Stomach (tissue), 8 donors: ENCODE measurements at regions not wholly inside any gene's neighbourhood (a gene's known extent, or its start where the extent isn't known, plus 50 kb on each side); places are given as distances from the start of the nearest gene placed in this dataset.

Experiments used
- DNase-seq, 2 donors: peaks; one replicate each; pipeline versions ENCODE4 v3.0.0 to v3.0.0-alpha.2; 2013 to 2019
- H3K27ac ChIP-seq, 5 donors: fragments of 200-600 bp in 4 of 5; sonication (generic) in 4 of 5; one replicate each; pipeline ENCODE4 v1.5.1; 2013 to 2019; ENCODE audit warnings: mild to moderate bottlenecking in 1 of 5, moderate library complexity in 1 of 5
- H3K27me3 ChIP-seq, 3 donors: fragments of 200-600 bp; sonication (generic); one replicate each; pipeline ENCODE4 v1.5.1; 2017 to 2019; ENCODE audit warnings: mixed run types in 1 of 3
- H3K36me3 ChIP-seq, 4 donors: fragments of 200-600 bp; sonication (generic); 1 replicate in 3 of 4; 2 replicates in 1 of 4; pipeline ENCODE4 v1.5.1; 2016 to 2019
- H3K4me1 ChIP-seq, 4 donors: fragments of 200-600 bp; sonication (generic); one replicate each; pipeline ENCODE4 v1.5.1; 2016 to 2019
- H3K4me3 ChIP-seq, 4 donors: fragments of 200-600 bp; sonication (generic) in 3 of 4; one replicate each; pipeline ENCODE4 v1.5.1; 2016 to 2019; ENCODE audit warnings: mild to moderate bottlenecking in 1 of 4
- H3K9me3 ChIP-seq, 4 donors: fragments of 200-600 bp; sonication (generic); one replicate each; pipeline ENCODE4 v1.5.1; 2016 to 2019
- CTCF ChIP-seq, 7 experiments: fragments of 450-650 bp in 4 of 7; fragments of 200-600 bp in 3 of 7; sonication (generic) in 3 of 7; IDR thresholded peaks; one replicate each; pipeline ENCODE4 v1.5.1; 2016 to 2019; ENCODE audit warnings: antibody characterized with exemption in 7 of 7, control low read depth in 2 of 7, mild to moderate bottlenecking in 1 of 7
- EP300 ChIP-seq: sonication (generic); formaldehyde crosslinking; IDR thresholded peaks from one replicate; pipeline ENCODE4 v1.6.1; 2017; ENCODE audit warnings: antibody characterized with exemption
- POLR2A ChIP-seq, 4 donors: fragments of 450-650 bp; IDR thresholded peaks; one replicate each; pipeline ENCODE4 v1.6.1; 2016; ENCODE audit warnings: antibody characterized with exemption in 4 of 4, control low read depth in 2 of 4, mild to moderate bottlenecking in 1 of 4, moderate library complexity in 1 of 4
- POLR2AphosphoS5 ChIP-seq, 3 donors: sonication (generic); formaldehyde crosslinking; IDR thresholded peaks; one replicate each; pipeline ENCODE4 v1.6.1; 2016; ENCODE audit warnings: antibody characterized with exemption in 3 of 3
- WGBS, 5 donors: extraction: QIAGEN DNeasy Blood & Tissue Kit in 3 of 5; methylation state at CpG; one replicate each; pipeline versions ENCODE4 v1.1.5 to v1.1.7; 2013 to 2018; 5-methylcytosine and 5-hydroxymethylcytosine counted together
- intact Hi-C: fragments of 100-400 bp; cut with DNase I; formaldehyde crosslinking; loops from one replicate; pipeline ENCODE4 v1.15.1; 2023; ENCODE audit warnings: low total_unique reads
- donor health status: healthy with polysubstance abuse.
- donor health status: Bipolar disorder and iron deficiency.
- donor health status: healthy.

GRCh38 chr17:45709728-45710288 lies 74.3 kb upstream of the CRHR1 start:
- intact Hi-C loops: no loop called here
- WGBS, 5 donors: 64 to 77% (median 74%) methylated on average over 5 to 6 of the region's 6 CpGs
- no peak for TF ChIP-seq POLR2AphosphoS5 (IDR thresholded peaks at IDR 0.05)
- TF ChIP-seq POLR2A (IDR thresholded peaks at IDR 0.05): no peak
- TF ChIP-seq CTCF (IDR thresholded peaks at IDR 0.05): no peak
- TF ChIP-seq EP300: no peak
- Histone ChIP-seq H3K4me3 (no peak overlapping the region), H3K4me1 (peaks cover 0 to 8% (median 0%) of the 10 kb centered on the region in 4 donors), H3K36me3 (no peaks in the 10 kb centered on the region), H3K27ac (no peak overlapping the region), H3K9me3 (no peaks in the 10 kb centered on the region), H3K27me3 (peaks cover 0 to 69% (median 0%) of the 10 kb centered on the region in 3 donors)
- no peak for DNase-seq

- H3K36me3 ChIP-seq: no peaks in the 10 kb centered on the region
- H3K27ac ChIP-seq: no peak overlapping the region
- peaks cover 0 to 76% (median 28%) of the 10 kb centered on the region in 3 donors for H3K27me3 ChIP-seq
- H3K4me3 ChIP-seq: no peak overlapping the region
- H3K9me3 ChIP-seq: no peaks in the 10 kb centered on the region
- TF ChIP-seq POLR2A (IDR thresholded peaks at IDR 0.05) (no peak), EP300 (no peak), CTCF (IDR thresholded peaks at IDR 0.05) (no peak), POLR2AphosphoS5 (IDR thresholded peaks at IDR 0.05) (no peak)
- no peaks in the 10 kb centered on the region for H3K4me1 ChIP-seq
- WGBS, 5 donors: 62 to 81% (median 73%) methylated on average over 3 of the region's 3 CpGs
- intact Hi-C loops: no loop called here
- DNase-seq: no peak
Observed at GRCh38 chr17:45715787-45716186, 68.3 kb upstream of the CRHR1 start.

- TF ChIP-seq EP300 (no peak), POLR2AphosphoS5 (IDR thresholded peaks at IDR 0.05) (no peak), CTCF (IDR thresholded peaks at IDR 0.05) (no peak), POLR2A (IDR thresholded peaks at IDR 0.05) (no peak)
- no peak for DNase-seq
- WGBS, 5 donors: 64 to 68% (median 65%) methylated on average over 5 of the region's 5 CpGs
- Histone ChIP-seq H3K27me3 (peaks cover 0 to 73% (median 28%) of the 10 kb centered on the region in 3 donors), H3K4me1 (no peaks in the 10 kb centered on the region), H3K4me3 (no peak overlapping the region), H3K27ac (no peak overlapping the region), H3K9me3 (peaks cover 0 to 3% (median 0%) of the 10 kb centered on the region in 4 donors), H3K36me3 (no peaks in the 10 kb centered on the region)
- intact Hi-C loops: no loop called here
Observed at GRCh38 chr17:45718791-45719190, 65.3 kb upstream of the CRHR1 start.

GRCh38 chr17:45719335-45720071 lies 64.6 kb upstream of the CRHR1 start:
- TF ChIP-seq EP300 (no peak), POLR2A (IDR thresholded peaks at IDR 0.05) (no peak), CTCF (IDR thresholded peaks at IDR 0.05) (no peak), POLR2AphosphoS5 (IDR thresholded peaks at IDR 0.05) (no peak)
- Histone ChIP-seq H3K4me1 (no peaks in the 10 kb centered on the region), H3K9me3 (peaks cover 0 to 7% (median 3%) of the 10 kb centered on the region in 4 donors), H3K27ac (no peak overlapping the region), H3K4me3 (no peak overlapping the region), H3K36me3 (no peaks in the 10 kb centered on the region), H3K27me3 (peaks cover 0 to 76% (median 28%) of the 10 kb centered on the region in 3 donors)
- 45 to 73% (median 65%) methylated on average over 3 of the region's 3 CpGs for WGBS, 5 donors
- intact Hi-C loops: no loop called here
- DNase-seq: peak in 1 of 2 donors; percentile 36
